Body of pancreas (tissue), 4 donors: ENCODE measurements at regions not wholly inside any gene's neighbourhood (a gene's known extent, or its start where the extent isn't known, plus 50 kb on each side); places are given as distances from the start of the nearest gene placed in this dataset.
A peak's percentile ranks its signal among the peaks of the same experiment; 100 is the strongest.
"Not testable (repeated sequence)": the region's sequence is repeated elsewhere in the genome, so short reads cannot be mapped to it uniquely, and the experiment has no call there.

Experiments
- ATAC-seq: fragments of 150-250 bp; one replicate; pipeline ENCODE4 v1.9.1; 2016
- DNase-seq, 4 donors: peaks; one replicate each; pipeline ENCODE4 v3.0.0-alpha.2; 2019
- H3K27ac ChIP-seq, 4 donors: fragments of 200-600 bp; sonication (generic); 1 replicate in 3 of 4; 2 replicates in 1 of 4; pipeline versions ENCODE4 v1.5.1 to v1.6.1; 2016 to 2019; ENCODE audit warnings: mild to moderate bottlenecking in 1 of 4, mixed read lengths in 1 of 4, moderate library complexity in 1 of 4
- H3K27me3 ChIP-seq, 2 donors: fragments of 200-600 bp; sonication (generic); one replicate each; pipeline ENCODE4 v1.6.0; 2016; ENCODE audit warnings: mild to moderate bottlenecking in 1 of 2
- H3K36me3 ChIP-seq, 2 donors: fragments of 200-600 bp; sonication (generic); replicated peaks in 1 of 2; 2 replicates each; pipeline ENCODE4 v1.5.1; 2016; ENCODE audit warnings: low read depth in 2 of 2; ENCODE audit not compliant: insufficient read depth in 1 of 2
- H3K4me1 ChIP-seq: fragments of 200-600 bp; sonication (generic); one replicate; pipeline ENCODE4 v1.6.0; 2016
- H3K4me3 ChIP-seq, 2 donors: fragments of 200-600 bp; sonication (generic); 1 replicate in 1 of 2; 2 replicates in 1 of 2; pipeline ENCODE4 v1.5.1; 2016 to 2019
- H3K9me3 ChIP-seq, 3 donors: fragments of 200-600 bp; sonication (generic); 1 replicate in 2 of 3; 2 replicates in 1 of 3; pipeline ENCODE4 v1.5.1; 2016
- POLR2A ChIP-seq, 3 donors: fragments of 450-650 bp; IDR thresholded peaks; one replicate each; pipeline ENCODE4 v1.6.1; 2016; ENCODE audit warnings: antibody characterized with exemption in 3 of 3, mild to moderate bottlenecking in 2 of 3
- WGBS, 2 donors: methylation state at CpG; one replicate each; pipeline ENCODE4 v1.1.5; 2017; 5-methylcytosine and 5-hydroxymethylcytosine counted together
- intact Hi-C: fragments of 100-400 bp; cut with DNase I; formaldehyde crosslinking; loops from one replicate; pipeline ENCODE4 v1.15.1; 2023
- TF ChIP-seq, protein P1 (sequence below), 7 experiments: fragments of 450-650 bp in 4 of 7; fragments of 200-600 bp in 3 of 7; sonication (generic) in 3 of 7; IDR thresholded peaks; one replicate each; pipeline ENCODE4 v1.5.1; 2016 to 2019; ENCODE audit warnings: antibody characterized with exemption in 7 of 7

DNA sequence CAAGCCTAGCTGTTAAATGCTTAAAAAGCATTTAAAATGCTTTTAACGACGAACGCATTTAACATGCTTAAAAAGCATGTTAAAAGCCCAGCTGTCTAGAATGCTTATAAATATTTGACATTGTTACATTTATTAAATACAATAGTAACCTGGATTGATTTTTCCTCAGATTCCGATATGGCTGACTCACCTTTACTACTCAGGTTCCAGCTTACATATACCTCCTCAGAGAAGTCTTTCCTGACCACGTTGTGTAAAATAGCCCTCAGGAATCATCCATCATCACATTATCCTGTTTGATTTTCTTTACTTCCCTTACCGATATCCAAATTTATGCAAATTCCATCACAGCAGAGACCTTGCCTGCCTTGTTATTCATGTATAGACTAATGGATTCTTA lies 51.4 kb downstream of the SLC41A2 start:
- TF ChIP-seq POLR2A (IDR thresholded peaks at IDR 0.05), result no peak
- TF ChIP-seq, protein P1, sequence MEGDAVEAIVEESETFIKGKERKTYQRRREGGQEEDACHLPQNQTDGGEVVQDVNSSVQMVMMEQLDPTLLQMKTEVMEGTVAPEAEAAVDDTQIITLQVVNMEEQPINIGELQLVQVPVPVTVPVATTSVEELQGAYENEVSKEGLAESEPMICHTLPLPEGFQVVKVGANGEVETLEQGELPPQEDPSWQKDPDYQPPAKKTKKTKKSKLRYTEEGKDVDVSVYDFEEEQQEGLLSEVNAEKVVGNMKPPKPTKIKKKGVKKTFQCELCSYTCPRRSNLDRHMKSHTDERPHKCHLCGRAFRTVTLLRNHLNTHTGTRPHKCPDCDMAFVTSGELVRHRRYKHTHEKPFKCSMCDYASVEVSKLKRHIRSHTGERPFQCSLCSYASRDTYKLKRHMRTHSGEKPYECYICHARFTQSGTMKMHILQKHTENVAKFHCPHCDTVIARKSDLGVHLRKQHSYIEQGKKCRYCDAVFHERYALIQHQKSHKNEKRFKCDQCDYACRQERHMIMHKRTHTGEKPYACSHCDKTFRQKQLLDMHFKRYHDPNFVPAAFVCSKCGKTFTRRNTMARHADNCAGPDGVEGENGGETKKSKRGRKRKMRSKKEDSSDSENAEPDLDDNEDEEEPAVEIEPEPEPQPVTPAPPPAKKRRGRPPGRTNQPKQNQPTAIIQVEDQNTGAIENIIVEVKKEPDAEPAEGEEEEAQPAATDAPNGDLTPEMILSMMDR (IDR thresholded peaks at IDR 0.05), result no peak
- no peak overlapping the region for H3K27ac ChIP-seq
- DNase-seq, result no peak
- H3K4me1 ChIP-seq, result peaks cover 42% of the 10 kb centered on the region
- H3K9me3 ChIP-seq, result no peaks in the 10 kb centered on the region
- intact Hi-C loops, result no loop called here
- WGBS, 2 donors, result 87 to 88% methylated on average over 6 of the region's 6 CpGs
- no peak overlapping the region for H3K4me3 ChIP-seq
- H3K36me3 ChIP-seq, result no peaks in the 10 kb centered on the region
- H3K27me3 ChIP-seq, result no peaks in the 10 kb centered on the region
- ATAC-seq, result no peak

DNA sequence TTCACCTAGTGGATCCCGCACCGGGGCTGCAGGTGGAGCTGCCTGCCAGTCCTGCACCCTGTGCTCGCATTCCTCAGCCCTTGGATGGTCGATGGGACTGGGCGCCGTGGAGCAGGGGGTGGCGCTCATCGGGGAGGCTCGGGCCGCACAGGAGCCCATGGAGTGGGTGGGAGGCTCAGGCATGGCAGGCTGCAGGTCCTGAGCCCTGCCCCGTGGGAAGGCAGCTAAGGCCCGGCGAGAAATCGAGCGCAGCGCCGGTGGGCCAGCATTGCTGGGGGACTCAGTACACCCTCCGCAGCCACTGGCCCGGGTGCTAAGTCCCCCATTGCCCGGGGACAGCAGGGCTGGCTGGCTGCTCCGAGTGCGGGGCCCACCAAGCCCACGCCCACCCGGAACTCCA lies 52.6 kb downstream of the SLC41A2 start:
- Histone ChIP-seq H3K4me1 (peaks cover 51% of the 10 kb centered on the region), H3K27ac (peak overlapping the region in 2 of 4 donors; percentile 29 to 31)
- WGBS, 2 donors, result 94 to 95% methylated on average over 7 to 8 of the region's 24 CpGs
- ATAC-seq, DNase-seq, H3K36me3 ChIP-seq, intact Hi-C loops, H3K4me3 ChIP-seq, H3K9me3 ChIP-seq, H3K27me3 ChIP-seq: not testable (repeated sequence)

DNA sequence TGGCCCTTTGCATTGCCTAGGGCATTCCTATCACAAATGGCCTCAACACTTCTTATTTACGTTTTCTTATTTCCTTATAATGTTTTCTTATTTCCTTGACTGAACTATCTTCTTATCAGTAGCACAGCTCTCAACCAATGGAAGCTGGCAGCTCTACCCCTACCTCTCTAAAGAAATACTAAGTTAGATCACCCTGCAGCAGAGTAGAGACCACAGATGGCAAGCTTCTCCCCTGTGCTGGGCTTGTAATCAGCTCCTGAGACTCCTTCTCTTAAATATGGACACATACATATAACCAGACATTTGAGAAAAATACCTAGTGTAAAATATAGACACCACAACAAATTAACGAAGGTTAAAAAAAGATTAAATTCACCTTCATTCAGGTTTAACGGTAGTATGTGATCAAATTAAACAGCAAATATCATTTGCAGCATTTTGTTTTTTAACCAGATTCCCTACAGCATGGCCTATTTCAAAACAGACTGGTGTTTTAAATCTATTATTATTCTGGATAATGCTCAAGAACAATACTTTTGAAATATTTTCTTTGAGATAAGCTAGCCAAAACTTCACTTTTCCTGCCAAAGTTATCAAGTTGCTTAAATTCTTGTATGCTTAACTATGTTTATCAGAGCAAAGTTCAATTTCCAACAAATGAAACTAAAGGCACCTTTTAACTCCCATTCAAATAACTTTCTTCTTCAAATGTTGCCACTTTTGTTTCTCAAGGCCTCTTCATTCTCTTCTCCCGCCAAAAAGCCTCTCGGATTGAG lies 54.3 kb downstream of the SLC41A2 start:
- ATAC-seq (peak; percentile 83), DNase-seq (peak in 2 of 4 donors; percentile 44 to 50)
- no peaks in the 10 kb centered on the region for H3K36me3 ChIP-seq
- no peaks in the 10 kb centered on the region for H3K9me3 ChIP-seq
- no peaks in the 10 kb centered on the region for H3K27me3 ChIP-seq
- 16 to 21% methylated on average over 5 of the region's 5 CpGs for WGBS, 2 donors
- H3K4me3 ChIP-seq, result no peak overlapping the region
- H3K4me1 ChIP-seq, result peaks cover 63% of the 10 kb centered on the region
- intact Hi-C loops, result no loop called here
- TF ChIP-seq, protein P1 (IDR thresholded peaks at IDR 0.05), result no peak
- peak in 1 of 3 donors; percentile 27 for TF ChIP-seq POLR2A (IDR thresholded peaks at IDR 0.05)
- peak overlapping the region; percentile 30 to 76 (median 66) for H3K27ac ChIP-seq

DNA sequence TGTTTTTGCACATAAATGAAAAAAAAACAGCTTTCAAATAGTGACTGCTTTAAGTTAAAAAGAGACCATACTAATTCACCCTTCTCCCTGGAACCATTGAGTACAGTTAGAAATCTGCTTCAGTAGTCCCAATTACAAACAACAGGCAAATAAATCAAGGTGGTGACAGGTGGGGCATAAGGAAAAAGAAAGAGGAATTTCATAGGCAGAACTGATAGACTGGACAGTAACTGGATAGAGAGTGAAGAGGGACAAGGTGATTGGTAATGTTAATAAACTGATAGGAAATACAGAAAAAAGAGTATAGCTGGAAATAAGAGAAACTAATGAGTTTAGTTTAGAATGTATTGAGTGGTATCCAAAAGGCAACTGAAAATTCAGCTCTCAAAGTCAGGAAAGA lies 56.0 kb downstream of the SLC41A2 start:
- Histone ChIP-seq H3K9me3 (no peaks in the 10 kb centered on the region), H3K36me3 (no peaks in the 10 kb centered on the region), H3K4me3 (no peak overlapping the region), H3K27me3 (no peaks in the 10 kb centered on the region), H3K27ac (peak overlapping the region in 2 of 4 donors; percentile 69 to 76), H3K4me1 (peaks cover 66% of the 10 kb centered on the region)
- TF ChIP-seq, protein P1 (IDR thresholded peaks at IDR 0.05), result no peak
- TF ChIP-seq POLR2A (IDR thresholded peaks at IDR 0.05), result no peak
- intact Hi-C loops, result no loop called here
- ATAC-seq (no peak), DNase-seq (no peak)

DNA sequence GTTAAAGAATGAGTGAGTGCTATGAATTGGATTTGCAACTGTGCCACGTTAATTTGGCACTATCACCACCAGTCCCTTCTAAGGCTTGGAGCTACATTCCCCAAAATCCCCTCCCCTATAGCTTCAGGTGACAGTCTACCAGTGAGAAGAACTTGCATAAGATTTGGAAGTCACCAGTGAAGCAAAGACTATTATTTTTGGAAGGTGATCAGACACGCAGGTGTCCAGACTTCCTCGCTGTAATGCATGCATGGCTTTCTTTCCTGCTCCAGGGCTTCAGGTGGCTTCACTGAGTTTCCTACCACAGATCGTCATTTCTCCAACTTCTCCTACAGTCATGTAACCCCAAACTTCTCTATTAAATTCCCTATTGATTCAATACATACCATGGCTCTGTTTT lies 61.4 kb downstream of the SLC41A2 start:
- Histone ChIP-seq H3K4me3 (no peak overlapping the region), H3K4me1 (peaks cover 45% of the 10 kb centered on the region), H3K36me3 (no peaks in the 10 kb centered on the region), H3K9me3 (no peaks in the 10 kb centered on the region), H3K27me3 (no peaks in the 10 kb centered on the region), H3K27ac (peak overlapping the region in 3 of 4 donors; percentile 9 to 62 (median 44))
- ATAC-seq (peak; percentile 72), DNase-seq (peak in 2 of 4 donors; percentile 35 to 36)
- intact Hi-C loops, result no loop called here
- no peak for TF ChIP-seq POLR2A (IDR thresholded peaks at IDR 0.05)
- TF ChIP-seq, protein P1 (IDR thresholded peaks at IDR 0.05), result no peak
- 34 to 38% methylated on average over 4 of the region's 4 CpGs for WGBS, 2 donors
